ENCODE measurements at regions not wholly inside any gene's neighbourhood (a gene's known extent, or its start where the extent isn't known, plus 50 kb on each side); places are given as distances from the start of the nearest gene placed in this dataset.
A peak's percentile ranks its signal among the peaks of the same experiment; 100 is the strongest.
"Not testable (repeated sequence)": the region's sequence is repeated elsewhere in the genome, so short reads cannot be mapped to it uniquely, and the experiment has no call there.

GRCh38 chr2:111519071-111519470 lies 364.9 kb downstream of the ANAPC1 start:
- Histone ChIP-seq H3K27ac (no peak overlapping the region), H3K4me1 (peaks cover 0 to 4% (median 2%) of the 10 kb centered on the region in 4 donors), H3K36me3 (no peaks in the 10 kb centered on the region), H3K4me3 (no peak overlapping the region), H3K9me3 (no peaks in the 10 kb centered on the region), H3K27me3 (no peaks in the 10 kb centered on the region)
- DNase-seq, result no peak
- in situ Hi-C loops (cut with MboI; ENCODE audit: low pct_ligation_motif_present in 1 of 4, low pct_unique_long_range_greater_than_20kb in 1 of 4, low sequenced_read_pairs in 3 of 4), result no loop called here
- TF ChIP-seq EP300 (IDR thresholded peaks at IDR 0.05; ENCODE audit: low read depth) (no peak), POLR2AphosphoS5 (IDR thresholded peaks at IDR 0.05) (no peak), CTCF (IDR thresholded peaks at IDR 0.05) (no peak), POLR2A (IDR thresholded peaks at IDR 0.05) (no peak)
- 67 to 77% methylated on average over 2 to 3 of the region's 3 CpGs for WGBS, 2 donors (ENCODE audit: low coverage in 1 of 2)
- intact Hi-C loops (cut with DNase I; ENCODE audit: low total_unique reads), result no loop called here

GRCh38 chr2:111522231-111522768 lies 361.7 kb downstream of the ANAPC1 start:
- intact Hi-C loops (cut with DNase I; ENCODE audit: low total_unique reads), result no loop called here
- 59% methylated on average over 5 of the region's 5 CpGs; no CpG with 5 or more reads in 1 of the 2 donors for WGBS, 2 donors (ENCODE audit: low coverage in 1 of 2)
- H3K27ac ChIP-seq, result no peak overlapping the region

GRCh38 chr2:111523009-111523408 lies 361.0 kb downstream of the ANAPC1 start:
- H3K27ac ChIP-seq, result no peak overlapping the region
- no peaks in the 10 kb centered on the region for H3K36me3 ChIP-seq
- TF ChIP-seq POLR2AphosphoS5 (IDR thresholded peaks at IDR 0.05) (no peak), POLR2A (IDR thresholded peaks at IDR 0.05) (no peak), CTCF (IDR thresholded peaks at IDR 0.05) (no peak), EP300 (IDR thresholded peaks at IDR 0.05; ENCODE audit: low read depth) (no peak)
- no peaks in the 10 kb centered on the region for H3K27me3 ChIP-seq
- in situ Hi-C loops (cut with MboI; ENCODE audit: low pct_ligation_motif_present in 1 of 4, low pct_unique_long_range_greater_than_20kb in 1 of 4, low sequenced_read_pairs in 3 of 4) (no loop called here), intact Hi-C loops (cut with DNase I; ENCODE audit: low total_unique reads) (no loop called here)
- peaks cover 0 to 4% (median 2%) of the 10 kb centered on the region in 4 donors for H3K4me1 ChIP-seq
- no peak for DNase-seq
- WGBS, 2 donors (ENCODE audit: low coverage in 1 of 2), result 68% methylated on average over 12 of the region's 12 CpGs; no CpG with 5 or more reads in 1 of the 2 donors
- no peaks in the 10 kb centered on the region for H3K9me3 ChIP-seq
- no peak overlapping the region for H3K4me3 ChIP-seq

More at GRCh38 chr2:111522231-111522768, 361.7 kb downstream of the ANAPC1 start:
- H3K36me3 ChIP-seq, result no peaks in the 10 kb centered on the region
- H3K27me3 ChIP-seq, result no peaks in the 10 kb centered on the region
- H3K4me1 ChIP-seq, result peaks cover 0 to 4% (median 2%) of the 10 kb centered on the region in 4 donors
- no peaks in the 10 kb centered on the region for H3K9me3 ChIP-seq
- H3K4me3 ChIP-seq, result no peak overlapping the region
- TF ChIP-seq POLR2AphosphoS5 (IDR thresholded peaks at IDR 0.05) (peak in 2 of 3 donors; percentile 20 to 48), POLR2A (IDR thresholded peaks at IDR 0.05) (no peak)
- no peak for DNase-seq
- in situ Hi-C loops (cut with MboI; ENCODE audit: low pct_ligation_motif_present in 1 of 4, low pct_unique_long_range_greater_than_20kb in 1 of 4, low sequenced_read_pairs in 3 of 4), result no loop called here

GRCh38 chr2:111525026-111525425 lies 359.0 kb downstream of the ANAPC1 start:
- H3K27me3 ChIP-seq; H3K27ac ChIP-seq; in situ Hi-C loops (cut with MboI; ENCODE audit: low pct_ligation_motif_present in 1 of 4, low pct_unique_long_range_greater_than_20kb in 1 of 4, low sequenced_read_pairs in 3 of 4); H3K4me3 ChIP-seq; intact Hi-C loops (cut with DNase I; ENCODE audit: low total_unique reads); DNase-seq; H3K36me3 ChIP-seq; H3K9me3 ChIP-seq; H3K4me1 ChIP-seq: not testable (repeated sequence)
- WGBS, 2 donors (ENCODE audit: low coverage in 1 of 2), result 74 to 76% methylated on average over 3 to 4 of the region's 4 CpGs

GRCh38 chr2:111526041-111526639 lies 357.9 kb downstream of the ANAPC1 start:
- H3K4me1 ChIP-seq; DNase-seq; H3K9me3 ChIP-seq; H3K27ac ChIP-seq; intact Hi-C loops (cut with DNase I; ENCODE audit: low total_unique reads); H3K27me3 ChIP-seq; H3K36me3 ChIP-seq; H3K4me3 ChIP-seq; in situ Hi-C loops (cut with MboI; ENCODE audit: low pct_ligation_motif_present in 1 of 4, low pct_unique_long_range_greater_than_20kb in 1 of 4, low sequenced_read_pairs in 3 of 4): not testable (repeated sequence)
- 80 to 96% methylated on average over 2 to 5 of the region's 7 CpGs for WGBS, 2 donors (ENCODE audit: low coverage in 1 of 2)

GRCh38 chr2:111527707-111528400 lies 356.1 kb downstream of the ANAPC1 start:
- in situ Hi-C loops (cut with MboI; ENCODE audit: low pct_ligation_motif_present in 1 of 4, low pct_unique_long_range_greater_than_20kb in 1 of 4, low sequenced_read_pairs in 3 of 4); H3K27ac ChIP-seq; H3K36me3 ChIP-seq; H3K27me3 ChIP-seq; DNase-seq; H3K9me3 ChIP-seq; intact Hi-C loops (cut with DNase I; ENCODE audit: low total_unique reads); H3K4me3 ChIP-seq; H3K4me1 ChIP-seq: not testable (repeated sequence)
- WGBS, 2 donors (ENCODE audit: low coverage in 1 of 2), result 64 to 78% methylated on average over 3 to 7 of the region's 10 CpGs

- H3K27me3 ChIP-seq; H3K36me3 ChIP-seq; H3K4me3 ChIP-seq; intact Hi-C loops (cut with DNase I; ENCODE audit: low total_unique reads); H3K27ac ChIP-seq; H3K4me1 ChIP-seq; H3K9me3 ChIP-seq; DNase-seq; in situ Hi-C loops (cut with MboI; ENCODE audit: low pct_ligation_motif_present in 1 of 4, low pct_unique_long_range_greater_than_20kb in 1 of 4, low sequenced_read_pairs in 3 of 4): not testable (repeated sequence)
- 73% methylated on average over 3 of the region's 4 CpGs; no CpG with 5 or more reads in 1 of the 2 donors for WGBS, 2 donors (ENCODE audit: low coverage in 1 of 2)
Measured at GRCh38 chr2:111529022-111529421, 355.0 kb downstream of the ANAPC1 start.

- H3K9me3 ChIP-seq; in situ Hi-C loops (cut with MboI; ENCODE audit: low pct_ligation_motif_present in 1 of 4, low pct_unique_long_range_greater_than_20kb in 1 of 4, low sequenced_read_pairs in 3 of 4); H3K36me3 ChIP-seq; H3K27me3 ChIP-seq; H3K27ac ChIP-seq; DNase-seq; H3K4me1 ChIP-seq; H3K4me3 ChIP-seq; intact Hi-C loops (cut with DNase I; ENCODE audit: low total_unique reads): not testable (repeated sequence)
- WGBS, 2 donors (ENCODE audit: low coverage in 1 of 2), result 70% methylated on average over 5 of the region's 5 CpGs; no CpG with 5 or more reads in 1 of the 2 donors
Measured at GRCh38 chr2:111530239-111530965, 353.6 kb downstream of the ANAPC1 start.
